ENCODE measurements at regions not wholly inside any gene's neighbourhood (a gene's known extent, or its start where the extent isn't known, plus 50 kb on each side); places are given as distances from the start of the nearest gene placed in this dataset.

- Histone ChIP-seq H3K36me3 (no peaks in the 10 kb centered on the region), H3K4me1 (peaks cover 15% of the 10 kb centered on the region), H3K9me3 (no peaks in the 10 kb centered on the region), H3K27me3 (ENCODE audit: low read depth) (no peaks in the 10 kb centered on the region), H3K27ac (no peak overlapping the region), H3K4me3 (no peak overlapping the region)
- DNase-seq (no peak), ATAC-seq (no peak)
- TF ChIP-seq CTCF (IDR thresholded peaks at IDR 0.05): no peak
- intact Hi-C loops (cut with DNase I): no loop called here
Measured at GRCh38 chr12:64944966-64945365, 120.5 kb downstream of the TBC1D30 start.

DNA sequence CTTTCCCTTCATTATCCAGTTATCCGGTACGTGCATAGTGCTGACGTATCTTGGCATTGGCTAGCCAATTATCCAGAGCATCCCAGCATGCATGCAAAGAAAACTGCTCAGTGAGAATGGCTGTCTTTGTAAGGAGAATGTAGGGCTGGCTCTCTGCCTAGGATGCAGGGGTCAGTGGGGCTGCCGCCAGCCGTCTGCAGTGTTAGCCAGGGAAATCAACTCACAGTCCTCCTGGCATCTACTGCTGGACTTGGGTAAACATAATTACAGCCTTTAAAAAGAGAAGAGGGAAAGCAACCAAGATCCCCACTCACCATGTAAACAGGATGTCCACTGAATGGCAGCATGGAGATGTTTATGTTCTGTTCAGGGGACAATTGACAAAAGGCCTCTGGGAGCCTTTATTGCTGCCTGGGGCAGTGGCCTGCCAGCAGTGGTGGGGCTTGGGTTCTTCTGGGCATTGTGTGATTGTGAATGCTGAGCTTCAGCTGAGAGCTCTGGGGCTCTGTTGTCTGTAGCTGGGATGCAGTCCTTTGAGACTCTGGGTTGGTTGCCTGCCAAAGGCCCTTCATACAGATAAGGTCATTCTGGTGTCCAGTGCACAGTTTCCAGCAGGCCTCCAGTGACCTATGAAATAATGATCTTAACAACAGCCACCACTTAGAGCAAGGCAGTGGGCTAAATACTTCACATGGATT is 121.8 kb downstream of the TBC1D30 start:
- H3K4me3 ChIP-seq: no peak overlapping the region
- H3K36me3 ChIP-seq: no peaks in the 10 kb centered on the region
- H3K27me3 ChIP-seq (ENCODE audit: low read depth): no peaks in the 10 kb centered on the region
- H3K9me3 ChIP-seq: no peaks in the 10 kb centered on the region
- TF ChIP-seq CTCF (IDR thresholded peaks at IDR 0.05): no peak
- intact Hi-C loops (cut with DNase I): no loop called here
- ATAC-seq (peak; percentile 54 to 62), DNase-seq (no peak)
- no peak overlapping the region for H3K27ac ChIP-seq
- peaks cover 15% of the 10 kb centered on the region for H3K4me1 ChIP-seq

- no peak for ATAC-seq
- Histone ChIP-seq H3K4me1 (peaks cover 12% of the 10 kb centered on the region), H3K9me3 (no peaks in the 10 kb centered on the region), H3K27me3 (ENCODE audit: low read depth) (no peaks in the 10 kb centered on the region), H3K27ac (no peak overlapping the region), H3K36me3 (no peaks in the 10 kb centered on the region), H3K4me3 (no peak overlapping the region)
- TF ChIP-seq CTCF (IDR thresholded peaks at IDR 0.05): no peak
- intact Hi-C loops (cut with DNase I): no loop called here
- no peak for DNase-seq
Measured at GRCh38 chr12:64950711-64951298, 126.4 kb downstream of the TBC1D30 start.

DNA sequence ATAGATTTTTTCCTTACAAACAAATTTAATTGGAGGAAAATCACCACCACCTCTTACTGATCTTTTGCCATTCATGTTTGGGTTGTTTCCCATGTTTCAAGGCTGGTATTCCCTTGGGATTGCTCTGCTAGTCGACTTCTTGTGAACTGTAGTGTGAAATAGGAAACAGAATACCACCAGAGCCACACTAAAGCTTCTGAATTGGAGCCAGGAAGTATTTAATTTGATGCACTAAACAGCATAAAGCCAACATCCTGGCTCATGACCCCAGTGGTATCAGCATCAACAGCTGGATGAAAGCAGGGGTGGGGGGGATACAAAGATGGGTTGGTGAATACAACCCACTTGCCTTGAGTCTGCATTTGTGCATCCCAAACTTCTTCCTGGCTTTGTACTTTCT is 127.5 kb downstream of the TBC1D30 start:
- no peak overlapping the region for H3K27ac ChIP-seq
- DNase-seq: no peak
- intact Hi-C loops (cut with DNase I): no loop called here
- no peaks in the 10 kb centered on the region for H3K9me3 ChIP-seq
- H3K4me3 ChIP-seq: no peak overlapping the region
- H3K27me3 ChIP-seq (ENCODE audit: low read depth): no peaks in the 10 kb centered on the region
- H3K4me1 ChIP-seq: peaks cover under 1% of the 10 kb centered on the region
- no peak for ATAC-seq
- no peaks in the 10 kb centered on the region for H3K36me3 ChIP-seq
- TF ChIP-seq CTCF (IDR thresholded peaks at IDR 0.05): no peak

DNA sequence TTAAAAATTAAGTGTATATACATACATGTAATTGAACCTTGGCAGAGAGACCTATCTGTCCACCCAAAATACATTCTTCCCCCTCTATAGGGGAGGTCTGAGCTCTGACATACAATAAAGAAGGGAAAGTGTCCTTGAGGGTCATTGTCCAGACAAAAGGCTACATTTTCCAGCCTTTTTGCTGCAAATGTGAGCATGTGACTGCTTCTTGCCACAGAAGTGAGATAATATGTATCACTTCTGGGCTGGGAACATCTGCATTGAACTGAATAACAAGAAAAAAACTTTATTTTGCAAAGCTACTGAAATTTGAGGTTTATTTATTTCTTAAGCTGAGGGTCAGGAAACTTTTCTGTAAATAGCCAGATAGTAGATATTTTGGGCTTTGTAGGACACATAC is 131.3 kb downstream of the TBC1D30 start:
- no peak overlapping the region for H3K27ac ChIP-seq
- no peaks in the 10 kb centered on the region for H3K36me3 ChIP-seq
- no peaks in the 10 kb centered on the region for H3K9me3 ChIP-seq
- intact Hi-C loops (cut with DNase I): no loop called here
- no peaks in the 10 kb centered on the region for H3K4me1 ChIP-seq
- DNase-seq (no peak), ATAC-seq (no peak)
- TF ChIP-seq CTCF (IDR thresholded peaks at IDR 0.05): no peak
- H3K27me3 ChIP-seq (ENCODE audit: low read depth): no peaks in the 10 kb centered on the region
- H3K4me3 ChIP-seq: no peak overlapping the region

All from lower lobe of right lung (tissue), 2 donors.